Omental fat pad (tissue), 3 donors: ENCODE measurements at regions not wholly inside any gene's neighbourhood (a gene's known extent, or its start where the extent isn't known, plus 50 kb on each side); places are given as distances from the start of the nearest gene placed in this dataset.
"Not testable (repeated sequence)": the region's sequence is repeated elsewhere in the genome, so short reads cannot be mapped to it uniquely, and the experiment has no call there.

Source experiments
- ATAC-seq: fragments of 150-250 bp; one replicate; pipeline ENCODE4 v1.9.1; 2016; ENCODE audit warnings: mild to moderate bottlenecking, moderate library complexity; ENCODE audit not compliant: low FRiP score
- DNase-seq: peaks from one replicate; pipeline ENCODE4 v3.0.0-alpha.2; 2019; ENCODE audit warnings: low spot score
- CTCF ChIP-seq, 3 donors: fragments of 450-650 bp; IDR thresholded peaks; one replicate each; pipeline ENCODE4 v1.5.1; 2016 to 2017; ENCODE audit warnings: antibody characterized with exemption in 3 of 3, mild to moderate bottlenecking in 3 of 3, moderate library complexity in 2 of 3

DNA sequence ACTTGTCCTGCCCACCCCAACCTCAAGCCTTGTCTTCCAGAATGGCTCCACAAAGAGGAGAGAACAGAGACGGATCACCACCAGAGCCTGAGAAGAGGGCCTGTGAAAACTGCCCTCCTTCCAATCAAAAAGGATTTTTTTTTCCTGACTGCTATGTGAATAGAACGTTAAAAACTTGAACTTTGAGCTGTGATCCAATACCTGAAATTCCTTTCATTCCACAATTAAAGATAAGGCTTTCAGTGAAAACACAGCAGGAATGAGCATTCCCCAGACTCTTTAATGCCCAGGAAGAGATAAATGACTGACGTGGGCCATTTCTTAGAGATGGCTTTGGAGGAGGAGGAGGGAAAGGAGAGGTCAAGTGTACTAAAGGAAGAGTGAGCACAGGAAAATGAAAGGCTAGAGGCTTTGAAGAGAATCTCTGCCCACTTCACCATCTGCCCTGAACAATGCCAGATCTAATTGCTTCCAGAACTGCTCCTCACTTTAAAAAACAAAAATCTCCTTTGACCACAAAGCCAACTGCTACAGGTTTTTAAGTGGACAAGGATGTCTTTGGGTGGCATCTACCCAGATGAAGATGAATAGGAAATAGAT lies 177.9 kb upstream of the MAP3K1 start:
- no peak for TF ChIP-seq CTCF (IDR thresholded peaks at IDR 0.05)
- ATAC-seq (peak; percentile 20), DNase-seq (no peak)

GRCh38 chr5:56633950-56634349 lies 181.4 kb upstream of the MAP3K1 start:
- no peak for TF ChIP-seq CTCF (IDR thresholded peaks at IDR 0.05)
- ATAC-seq (no peak), DNase-seq (no peak)

DNA sequence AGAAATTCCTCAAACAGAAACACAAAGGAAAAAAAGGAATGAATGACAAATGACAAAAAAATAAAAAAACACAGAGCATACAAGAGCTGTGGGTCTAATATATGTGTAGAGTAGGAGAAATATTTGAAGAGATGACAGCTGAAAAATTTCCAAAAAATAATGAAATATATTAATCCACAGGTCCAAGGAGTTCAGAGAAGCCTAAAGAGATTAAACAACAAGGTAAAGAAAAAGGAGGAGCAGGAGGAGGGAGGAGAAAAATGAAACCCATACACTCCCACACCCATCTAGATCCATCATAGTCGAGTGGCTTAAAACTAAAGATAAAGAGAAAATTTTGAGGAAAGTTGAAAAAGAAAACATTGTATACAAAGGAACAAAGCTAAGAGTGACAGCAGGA lies 182.4 kb upstream of the MAP3K1 start:
- TF ChIP-seq CTCF (IDR thresholded peaks at IDR 0.05), result no peak
- no peak for ATAC-seq

DNA sequence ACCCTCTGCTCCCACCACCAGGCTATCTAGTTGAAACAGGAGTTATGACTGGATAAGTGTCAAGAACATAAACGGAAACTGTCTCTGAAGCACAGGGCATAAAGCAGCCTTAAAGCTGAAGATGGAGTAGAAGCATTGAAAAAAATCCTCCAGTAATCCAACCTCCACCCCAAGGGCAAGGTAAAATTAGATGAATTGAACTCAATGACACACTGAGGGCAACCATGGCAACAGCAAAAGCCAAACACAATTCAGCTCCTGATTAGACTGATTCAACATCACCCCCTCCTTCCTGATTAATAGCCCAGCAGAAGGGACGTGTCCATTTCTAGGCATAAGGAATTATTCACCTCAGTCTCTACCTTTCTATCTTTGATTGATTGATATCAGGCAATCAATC lies 183.2 kb upstream of the MAP3K1 start:
- ATAC-seq, result no peak
- no peak for DNase-seq
- TF ChIP-seq CTCF (IDR thresholded peaks at IDR 0.05), result no peak

More for the DNA sequence above, 182.4 kb upstream of the MAP3K1 start:
- DNase-seq, result no peak

DNA sequence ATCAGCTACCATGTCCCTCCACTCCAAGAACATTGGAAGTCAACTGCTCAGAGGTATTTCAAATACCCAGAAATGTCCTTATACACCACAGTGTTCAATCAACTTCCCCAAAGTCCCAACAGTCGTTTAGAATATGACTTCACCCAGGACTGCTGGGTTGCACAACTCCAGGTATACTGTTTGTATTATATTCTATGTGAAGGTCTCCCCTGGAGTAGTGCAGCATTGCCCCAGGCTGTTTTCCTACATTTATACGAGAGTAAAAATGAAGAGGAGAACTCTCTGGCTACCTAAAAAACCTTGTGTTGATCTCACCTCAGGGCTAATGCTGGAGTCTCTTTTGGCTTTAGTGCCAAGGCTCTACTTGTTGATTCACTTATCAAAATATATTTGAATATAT lies 183.6 kb upstream of the MAP3K1 start:
- no peak for TF ChIP-seq CTCF (IDR thresholded peaks at IDR 0.05)
- ATAC-seq, result no peak
- no peak for DNase-seq

- not testable (repeated sequence) for ATAC-seq, DNase-seq
Observed at GRCh38 chr5:56628616-56629015, 186.7 kb upstream of the MAP3K1 start.

GRCh38 chr5:56625541-56625940 lies 189.8 kb upstream of the MAP3K1 start:
- no peak for TF ChIP-seq CTCF (IDR thresholded peaks at IDR 0.05)
- no peak for DNase-seq
- ATAC-seq, result no peak

DNA sequence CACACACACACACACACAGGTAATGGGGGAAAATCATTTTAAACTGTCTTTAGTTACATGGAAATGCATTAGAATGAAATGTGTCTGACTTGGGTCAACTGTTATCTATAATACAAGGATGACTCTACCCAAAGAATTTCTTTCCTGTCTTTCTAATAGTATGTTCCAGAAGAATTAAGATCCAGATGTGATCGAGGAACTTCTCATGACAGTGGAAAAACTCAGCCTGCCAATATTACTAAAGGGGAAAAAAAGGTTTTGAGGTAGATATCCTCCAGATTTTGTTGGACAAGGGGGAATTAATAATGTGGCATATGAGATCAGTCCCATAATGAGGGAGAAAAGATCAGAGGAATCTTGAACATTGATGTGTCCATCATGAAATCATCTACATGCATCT lies 190.6 kb upstream of the MAP3K1 start:
- no peak for ATAC-seq
- TF ChIP-seq CTCF (IDR thresholded peaks at IDR 0.05), result no peak
- DNase-seq, result no peak
